Subcutaneous abdominal adipose tissue (tissue), 5 donors: ENCODE measurements at regions not wholly inside any gene's neighbourhood (a gene's known extent, or its start where the extent isn't known, plus 50 kb on each side); places are given as distances from the start of the nearest gene placed in this dataset.

Experiments used
- H3K27ac ChIP-seq: one replicate; pipeline ENCODE4 v1.7.0; 2013; ENCODE audit warnings: low read depth, mild to moderate bottlenecking, inconsistent platforms, low read length, moderate library complexity
- H3K27me3 ChIP-seq, 5 donors: one replicate each; pipeline ENCODE4 v1.7.0; 2013; ENCODE audit warnings: low read length in 5 of 5, inconsistent platforms in 1 of 5; ENCODE audit not compliant: control insufficient read depth in 5 of 5, insufficient read depth in 4 of 5
- H3K36me3 ChIP-seq, 5 donors: one replicate each; pipeline ENCODE4 v1.7.0; 2013; ENCODE audit warnings: low read length in 5 of 5; ENCODE audit not compliant: control insufficient read depth in 5 of 5, insufficient read depth in 5 of 5
- H3K4me1 ChIP-seq, 5 donors: one replicate each; pipeline ENCODE4 v1.7.0; 2013; ENCODE audit warnings: low read length in 5 of 5, mild to moderate bottlenecking in 3 of 5, moderate library complexity in 1 of 5; ENCODE audit not compliant: control insufficient read depth in 5 of 5, insufficient read depth in 5 of 5
- H3K4me3 ChIP-seq, 5 donors: one replicate each; pipeline ENCODE4 v1.7.0; 2013; ENCODE audit warnings: low read length in 5 of 5, low read depth in 1 of 5
- H3K9ac ChIP-seq, 5 donors: one replicate each; pipeline ENCODE4 v1.7.0; 2013; ENCODE audit warnings: low read length in 5 of 5, mild to moderate bottlenecking in 4 of 5, moderate library complexity in 3 of 5
- H3K9me3 ChIP-seq, 5 donors: one replicate each; pipeline ENCODE4 v1.7.0; 2013; ENCODE audit warnings: low read length in 5 of 5; ENCODE audit not compliant: control insufficient read depth in 5 of 5
- donor health status: healthy.
- donor health status: healthy.
- donor health status: healthy.
- donor health status: healthy.
- donor health status: healthy.

DNA sequence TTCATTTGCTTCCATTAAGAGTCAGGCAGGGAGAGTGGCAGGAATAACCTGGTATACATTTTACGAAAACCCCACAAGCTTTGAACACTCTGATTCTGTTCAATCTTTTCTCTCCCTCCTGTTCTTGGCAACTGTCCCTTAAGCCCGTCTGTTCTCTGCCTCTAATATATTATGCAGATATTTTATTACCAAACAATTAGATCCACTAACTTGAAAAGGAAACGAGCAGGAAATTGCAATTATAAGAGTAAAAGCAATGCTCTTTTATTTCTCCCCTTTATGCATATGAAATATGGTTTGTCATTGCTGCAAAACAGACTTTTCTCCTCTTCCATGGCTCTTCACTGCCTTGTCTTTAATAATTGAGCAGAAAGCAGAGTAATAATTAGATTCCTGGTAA is 149.1 kb upstream of the CELF4 start:
- H3K36me3 ChIP-seq = no peaks in the 10 kb centered on the region

DNA sequence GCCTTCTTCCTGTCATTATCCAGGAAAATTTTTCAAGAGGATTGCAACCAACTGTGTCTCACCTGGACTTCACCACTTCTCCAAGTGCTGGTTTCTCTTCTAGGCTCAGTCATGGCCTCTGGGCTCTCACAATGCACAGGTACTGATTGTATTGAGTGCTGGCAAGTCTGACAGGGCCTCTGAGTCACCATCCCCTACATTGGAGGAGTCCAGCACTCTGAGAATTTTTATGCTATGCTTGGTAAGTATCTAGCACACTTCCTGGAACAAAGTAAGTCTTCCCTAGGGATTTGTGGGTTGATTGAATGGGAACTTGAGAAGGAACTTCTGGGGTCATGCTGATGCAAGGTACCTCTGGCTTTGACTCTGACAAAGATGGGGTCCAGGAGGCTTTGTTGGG is 147.2 kb upstream of the CELF4 start:
- Histone ChIP-seq H3K9me3 (no peaks in the 10 kb centered on the region), H3K27me3 (peaks cover 0 to 2% (median 0%) of the 10 kb centered on the region in 5 donors), H3K27ac (no peak overlapping the region), H3K4me3 (no peak overlapping the region), H3K9ac (no peak overlapping the region), H3K36me3 (no peaks in the 10 kb centered on the region), H3K4me1 (no peaks in the 10 kb centered on the region)

More for the DNA sequence above, 149.1 kb upstream of the CELF4 start:
- Histone ChIP-seq H3K27me3 (peaks cover 0 to 2% (median 0%) of the 10 kb centered on the region in 5 donors), H3K4me3 (no peak overlapping the region), H3K27ac (no peak overlapping the region), H3K9me3 (no peaks in the 10 kb centered on the region), H3K4me1 (no peaks in the 10 kb centered on the region), H3K9ac (no peak overlapping the region)

DNA sequence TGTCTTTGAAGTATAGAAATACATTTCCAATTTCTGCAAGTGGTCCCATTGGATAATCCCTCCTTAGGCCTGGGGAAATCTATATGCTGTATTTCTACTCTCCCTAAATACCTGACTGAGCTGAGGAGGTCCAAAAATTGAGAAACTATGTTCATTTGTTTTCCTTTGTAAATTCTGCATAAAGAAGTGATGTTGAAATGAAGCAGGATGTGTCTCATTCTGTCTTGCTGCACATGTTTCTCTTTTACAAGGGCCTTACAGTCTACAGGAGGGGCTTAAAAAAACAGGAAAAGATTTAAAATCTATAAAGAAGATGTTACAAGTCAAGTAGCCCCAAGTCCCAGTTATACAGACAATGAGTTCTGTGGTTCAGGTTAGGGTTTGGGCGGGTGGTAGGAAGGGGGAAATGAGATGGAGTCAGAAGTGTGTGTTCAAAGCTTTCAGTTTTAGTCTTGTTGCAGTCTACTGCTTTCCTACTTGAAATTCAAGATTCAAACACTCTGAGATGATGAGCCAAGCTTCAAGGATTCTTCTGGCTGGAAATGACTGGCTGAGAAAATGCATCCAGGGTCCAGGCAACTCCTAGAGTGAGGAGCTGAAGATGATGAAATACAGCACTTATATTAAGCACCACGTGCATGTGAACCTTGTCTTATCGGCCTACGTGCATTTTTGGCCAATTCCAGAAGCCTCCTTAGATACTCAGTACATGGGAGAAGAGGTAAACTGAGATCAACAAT is 146.3 kb upstream of the CELF4 start:
- no peaks in the 10 kb centered on the region for H3K27me3 ChIP-seq
- no peak overlapping the region for H3K9ac ChIP-seq
- no peak overlapping the region for H3K4me3 ChIP-seq
- no peaks in the 10 kb centered on the region for H3K4me1 ChIP-seq
- no peaks in the 10 kb centered on the region for H3K36me3 ChIP-seq
- H3K27ac ChIP-seq = no peak overlapping the region
- H3K9me3 ChIP-seq = no peaks in the 10 kb centered on the region

DNA sequence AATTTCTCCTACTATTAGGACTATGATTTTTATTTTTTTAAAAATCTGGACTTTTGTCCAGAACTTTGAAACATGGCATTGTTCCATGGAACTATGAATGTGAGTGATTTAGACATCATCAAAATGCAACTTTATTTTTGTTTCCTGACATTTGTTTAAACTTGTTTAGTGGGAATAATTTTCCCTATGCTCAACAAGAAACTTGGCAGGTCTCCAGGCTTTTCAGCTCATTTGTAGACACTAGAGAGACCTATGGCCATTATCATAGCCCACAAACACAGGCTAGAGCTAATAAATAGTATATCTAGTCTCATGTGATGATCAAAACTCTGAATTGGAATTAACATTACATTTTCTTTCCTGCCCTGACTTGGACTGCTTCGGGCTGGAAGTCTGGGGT is 145.1 kb upstream of the CELF4 start:
- Histone ChIP-seq H3K4me1 (no peaks in the 10 kb centered on the region), H3K27ac (no peak overlapping the region), H3K4me3 (no peak overlapping the region)

DNA sequence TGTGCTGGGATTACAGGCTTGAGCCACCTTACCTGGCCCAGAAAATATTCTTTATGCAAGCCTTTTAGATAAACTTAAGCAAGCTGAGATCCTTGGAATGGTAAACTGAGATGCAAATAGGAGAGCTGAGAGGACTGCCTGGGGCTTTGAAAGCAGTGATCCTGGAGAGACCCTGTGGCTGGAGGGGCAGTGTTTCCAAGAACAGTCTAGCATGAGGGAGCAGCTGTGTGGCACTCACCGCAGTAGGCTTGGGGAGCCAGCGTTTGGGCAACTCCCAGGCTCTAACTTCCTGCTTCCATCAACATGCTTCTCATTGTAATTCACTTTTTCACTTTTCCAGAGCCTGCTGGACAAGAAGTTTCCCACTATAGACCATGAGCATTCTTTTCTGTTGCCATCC is 144.1 kb upstream of the CELF4 start:
- no peaks in the 10 kb centered on the region for H3K36me3 ChIP-seq
- H3K4me1 ChIP-seq = no peaks in the 10 kb centered on the region
- no peaks in the 10 kb centered on the region for H3K9me3 ChIP-seq
- H3K9ac ChIP-seq = no peak overlapping the region
- H3K27me3 ChIP-seq = no peaks in the 10 kb centered on the region
- no peak overlapping the region for H3K4me3 ChIP-seq
- no peak overlapping the region for H3K27ac ChIP-seq

More for the DNA sequence above, 145.1 kb upstream of the CELF4 start:
- H3K9me3 ChIP-seq = no peaks in the 10 kb centered on the region
- no peaks in the 10 kb centered on the region for H3K27me3 ChIP-seq
- H3K9ac ChIP-seq = no peak overlapping the region
- no peaks in the 10 kb centered on the region for H3K36me3 ChIP-seq

DNA sequence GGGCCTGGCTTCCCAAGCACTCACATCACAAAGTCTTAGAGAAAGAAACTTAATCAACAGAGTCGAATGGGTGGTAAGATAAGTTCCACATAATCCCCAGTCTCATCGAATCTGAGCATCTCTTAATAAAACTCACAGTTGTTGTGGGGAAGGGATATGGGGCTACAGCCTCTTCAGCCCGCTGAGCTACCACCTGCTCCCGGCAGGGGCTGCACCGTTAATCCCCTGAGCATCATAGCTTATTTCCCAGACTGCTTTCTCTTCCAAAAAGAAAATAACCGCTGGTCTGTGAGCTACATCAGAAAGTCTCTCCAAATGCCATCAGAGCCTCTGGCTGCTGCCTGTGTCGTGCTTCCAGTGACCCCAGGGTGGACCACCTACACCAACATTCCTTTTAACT is 139.4 kb upstream of the CELF4 start:
- H3K27ac ChIP-seq = no peak overlapping the region
- H3K9ac ChIP-seq = no peak overlapping the region
- peaks cover 0 to 8% (median 0%) of the 10 kb centered on the region in 5 donors for H3K4me1 ChIP-seq
- H3K9me3 ChIP-seq = no peaks in the 10 kb centered on the region
- H3K27me3 ChIP-seq = no peaks in the 10 kb centered on the region
- H3K36me3 ChIP-seq = no peaks in the 10 kb centered on the region
- H3K4me3 ChIP-seq = no peak overlapping the region

DNA sequence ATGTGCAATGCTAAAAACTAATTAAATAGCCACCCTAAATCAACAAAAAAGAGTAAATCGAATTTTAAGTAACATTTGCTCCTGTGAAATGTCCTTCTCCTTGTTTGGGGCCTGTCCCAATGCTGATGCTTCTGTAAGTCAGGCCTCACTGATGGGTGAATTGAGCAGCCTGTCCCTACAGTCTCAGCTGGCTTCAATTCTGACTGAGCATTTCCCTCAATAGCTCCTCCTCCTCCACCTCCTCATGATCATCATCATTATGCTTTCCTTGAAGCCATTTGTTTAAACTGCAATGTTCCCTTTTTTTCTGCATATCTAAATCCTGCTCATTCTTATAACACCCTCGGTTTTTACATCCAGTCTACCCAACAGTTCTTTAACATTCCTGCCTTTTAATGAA is 137.2 kb upstream of the CELF4 start:
- Histone ChIP-seq H3K9ac (no peak overlapping the region), H3K4me1 (peaks cover 0 to 8% (median 0%) of the 10 kb centered on the region in 5 donors), H3K9me3 (no peaks in the 10 kb centered on the region), H3K27me3 (no peaks in the 10 kb centered on the region), H3K36me3 (no peaks in the 10 kb centered on the region), H3K4me3 (no peak overlapping the region), H3K27ac (no peak overlapping the region)

DNA sequence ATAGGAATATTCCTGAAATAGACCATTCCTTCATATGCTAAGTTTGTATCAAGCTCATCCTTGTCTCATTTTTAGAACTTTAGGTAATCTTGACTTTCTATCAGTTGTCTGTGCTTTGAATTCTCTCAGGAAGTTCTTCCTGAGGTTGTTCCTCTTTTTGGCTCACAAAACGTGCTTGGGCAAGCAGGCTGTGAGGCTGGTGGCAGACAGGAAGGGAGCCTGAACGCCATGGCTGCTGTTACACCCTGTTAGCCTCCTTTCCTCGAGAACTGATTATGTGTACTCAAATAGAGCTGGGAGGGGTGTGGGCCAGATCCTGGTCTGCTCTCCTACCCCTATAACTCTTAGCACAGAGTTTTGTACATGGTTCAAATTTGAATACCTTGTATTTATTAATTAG is 136.4 kb upstream of the CELF4 start:
- no peak overlapping the region for H3K4me3 ChIP-seq
- peaks cover 0 to 8% (median 0%) of the 10 kb centered on the region in 5 donors for H3K4me1 ChIP-seq
- no peak overlapping the region for H3K9ac ChIP-seq
- H3K27me3 ChIP-seq = no peaks in the 10 kb centered on the region
- H3K36me3 ChIP-seq = no peaks in the 10 kb centered on the region
- no peaks in the 10 kb centered on the region for H3K9me3 ChIP-seq
- no peak overlapping the region for H3K27ac ChIP-seq

DNA sequence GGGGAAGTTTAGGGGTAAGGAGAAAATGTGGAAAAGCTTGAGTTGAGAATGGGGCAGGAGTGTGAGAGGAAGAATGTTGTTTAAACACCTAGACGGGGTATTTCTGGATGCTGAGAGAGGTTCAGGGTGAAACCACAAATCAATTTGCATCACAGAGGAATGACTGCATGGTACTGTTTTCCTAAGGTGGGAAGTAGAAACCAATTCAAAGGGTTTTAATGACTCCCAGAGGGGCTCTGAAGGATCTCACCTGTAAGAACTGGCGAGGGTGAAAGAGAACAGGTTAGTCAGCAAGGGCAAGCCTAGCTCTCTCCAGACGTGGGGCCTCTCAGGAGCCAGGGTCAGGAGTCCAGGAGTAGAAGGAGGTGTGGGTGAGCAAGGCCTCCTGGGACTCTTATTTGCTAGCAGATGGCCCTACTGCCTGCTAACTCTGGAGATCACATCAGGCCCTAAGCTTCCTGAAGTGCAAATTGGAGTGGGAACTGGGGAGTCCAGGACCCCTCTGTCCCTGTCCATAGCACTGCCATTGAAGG is 133.0 kb upstream of the CELF4 start:
- Histone ChIP-seq H3K36me3 (no peaks in the 10 kb centered on the region), H3K27ac (no peak overlapping the region), H3K4me3 (no peak overlapping the region), H3K9ac (no peak overlapping the region), H3K9me3 (peaks cover 0 to 3% (median 0%) of the 10 kb centered on the region in 5 donors), H3K4me1 (peaks cover 0 to 8% (median 0%) of the 10 kb centered on the region in 5 donors), H3K27me3 (no peaks in the 10 kb centered on the region)

DNA sequence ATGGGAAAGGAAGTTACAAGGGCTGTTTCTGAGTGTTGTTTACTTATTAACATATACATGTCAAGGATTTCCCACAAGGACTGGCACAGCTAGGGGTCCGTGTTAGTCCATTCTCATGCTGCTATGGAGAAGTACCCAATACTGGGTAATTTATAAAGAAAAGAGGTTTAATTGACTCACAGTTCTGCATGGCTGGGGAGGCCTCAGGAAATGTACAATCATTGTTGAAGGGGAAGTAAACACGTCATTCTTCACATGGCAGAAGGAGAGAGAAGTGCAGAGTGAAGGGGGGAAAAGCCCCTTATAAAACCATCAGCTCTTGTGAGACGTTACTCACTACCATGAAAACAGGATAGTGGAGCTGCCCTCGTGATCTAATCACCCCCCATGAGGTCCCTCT is 128.9 kb upstream of the CELF4 start:
- H3K9me3 ChIP-seq = peaks cover 0 to 3% (median 0%) of the 10 kb centered on the region in 5 donors
- H3K36me3 ChIP-seq = no peaks in the 10 kb centered on the region
- no peak overlapping the region for H3K4me3 ChIP-seq
- H3K27me3 ChIP-seq = no peaks in the 10 kb centered on the region
- no peaks in the 10 kb centered on the region for H3K4me1 ChIP-seq
- H3K9ac ChIP-seq = no peak overlapping the region
- no peak overlapping the region for H3K27ac ChIP-seq
